ENCODE measurements at regions not wholly inside any gene's neighbourhood (a gene's known extent, or its start where the extent isn't known, plus 50 kb on each side); places are given as distances from the start of the nearest gene placed in this dataset.
"Not testable (repeated sequence)": the region's sequence is repeated elsewhere in the genome, so short reads cannot be mapped to it uniquely, and the experiment has no call there.

DNA sequence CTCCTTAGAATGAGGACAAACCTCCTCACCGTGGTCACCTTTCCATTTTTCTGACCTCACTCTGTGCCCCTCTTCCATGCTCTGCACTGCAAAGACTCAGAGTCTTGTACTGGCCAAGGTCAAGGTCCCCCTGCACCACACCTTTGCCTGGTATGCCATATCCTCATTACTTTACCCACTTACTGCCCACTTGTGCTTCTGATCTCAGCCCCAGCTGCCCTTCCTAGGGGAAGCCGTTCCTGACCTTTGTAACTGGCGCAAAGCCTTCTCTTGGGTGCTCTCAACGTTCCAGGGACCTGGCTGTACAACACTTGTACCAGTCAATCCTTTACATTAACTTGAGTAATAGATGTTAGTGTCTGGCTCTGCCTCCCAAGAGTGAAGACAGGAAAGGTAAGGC is 256.0 kb downstream of the SV2B start:
- DNase-seq: no peak
- intact Hi-C loops (cut with DNase I): no loop called here

DNA sequence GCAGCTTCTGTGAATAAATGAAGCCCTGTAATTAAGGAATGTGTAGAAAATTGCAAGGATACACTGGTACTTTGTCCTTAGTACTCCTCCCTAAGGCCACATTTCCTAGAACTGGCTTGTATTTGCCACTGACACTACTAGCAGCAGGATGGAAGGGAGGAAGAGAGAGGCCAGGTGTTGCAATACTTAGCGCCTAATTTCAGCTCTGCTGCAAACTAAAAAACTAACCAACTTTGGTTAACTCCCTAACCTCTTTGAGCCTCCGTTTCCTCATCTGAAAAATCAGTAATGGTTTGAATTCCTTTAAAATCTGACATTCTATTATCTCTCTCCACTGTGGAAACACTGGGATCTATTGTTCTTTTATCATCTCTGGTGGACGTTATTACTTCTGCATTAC is 257.0 kb downstream of the SV2B start:
- intact Hi-C loops (cut with DNase I): no loop called here
- no peak for DNase-seq

GRCh38 chr15:91357486-91357885 is 257.4 kb downstream of the SV2B start:
- intact Hi-C loops (cut with DNase I): no loop called here

GRCh38 chr15:91358405-91358804 is 258.3 kb downstream of the SV2B start:
- intact Hi-C loops (cut with DNase I): no loop called here
- no peak for DNase-seq

More at GRCh38 chr15:91357486-91357885, 257.4 kb downstream of the SV2B start:
- DNase-seq: no peak

DNA sequence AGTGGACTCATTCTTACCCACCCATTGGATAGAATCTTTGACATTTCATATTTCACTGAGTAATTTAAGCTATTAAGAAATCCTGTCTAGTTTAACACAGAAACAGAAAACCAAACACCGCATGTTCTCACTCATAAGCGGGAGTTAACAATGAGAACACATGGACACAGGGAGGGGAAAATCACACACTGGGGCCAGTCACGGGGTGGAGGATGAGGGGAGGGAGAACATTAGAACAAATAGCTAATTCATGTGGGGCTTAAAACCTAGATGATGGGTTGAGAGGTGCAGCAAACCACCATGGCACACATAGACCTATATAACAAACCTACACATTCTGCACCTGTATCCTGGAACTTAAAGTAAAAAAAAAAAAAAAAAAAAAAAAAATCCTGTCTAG is 261.6 kb downstream of the SV2B start:
- intact Hi-C loops (cut with DNase I): not testable (repeated sequence)
- peak in 33 of 42 donors; percentile 4 to 69 (median 38) for DNase-seq

DNA sequence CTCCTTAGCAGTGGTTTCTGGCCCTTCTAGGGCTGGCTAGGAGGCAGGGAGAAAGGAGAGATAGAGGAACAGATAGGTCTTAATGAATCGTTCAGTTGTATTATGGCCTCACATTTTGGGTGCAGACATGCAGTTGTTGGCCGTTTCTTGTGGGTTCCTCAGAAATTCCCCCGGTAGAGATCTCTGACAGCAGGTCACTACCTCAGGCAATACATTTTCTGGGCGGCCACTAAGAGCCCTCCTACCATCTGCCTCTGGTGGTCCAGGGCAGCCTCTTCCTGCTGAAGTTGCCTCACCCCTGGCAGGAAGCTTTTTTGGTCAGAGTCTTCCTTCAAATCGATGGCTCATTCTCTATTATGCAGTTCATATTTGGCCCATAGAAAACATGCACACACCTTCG is 266.1 kb downstream of the SV2B start:
- no peak for DNase-seq
- intact Hi-C loops (cut with DNase I): no loop called here

- no peak for DNase-seq
- intact Hi-C loops (cut with DNase I): no loop called here
Observed at GRCh38 chr15:91368611-91369010, 268.6 kb downstream of the SV2B start.

DNA sequence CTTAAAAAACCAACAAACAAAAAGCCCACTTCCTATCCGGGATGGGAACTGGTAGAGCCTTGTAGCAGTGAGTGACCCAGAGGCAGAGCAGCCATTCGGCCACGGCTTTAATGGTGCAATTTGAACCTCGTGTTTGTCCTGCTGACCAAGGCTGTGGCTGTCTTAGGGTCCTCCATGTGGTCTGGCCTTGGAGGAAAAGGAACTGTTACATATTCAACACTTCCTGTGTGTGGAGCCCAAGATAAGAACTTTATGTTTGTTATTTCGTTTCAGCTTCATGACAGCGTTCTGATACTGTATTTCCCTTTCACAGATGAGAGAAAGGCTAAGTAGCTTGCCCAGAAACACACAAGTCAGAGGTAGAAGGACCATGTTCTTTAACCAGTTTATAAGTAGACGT is 269.8 kb downstream of the SV2B start:
- intact Hi-C loops (cut with DNase I): no loop called here
- DNase-seq: no peak

- intact Hi-C loops (cut with DNase I); DNase-seq: not testable (repeated sequence)
Observed at GRCh38 chr15:91371345-91371744, 271.3 kb downstream of the SV2B start.

GRCh38 chr15:91374336-91374735 is 274.3 kb downstream of the SV2B start:
- no peak for DNase-seq
- intact Hi-C loops (cut with DNase I): no loop called here

DNA sequence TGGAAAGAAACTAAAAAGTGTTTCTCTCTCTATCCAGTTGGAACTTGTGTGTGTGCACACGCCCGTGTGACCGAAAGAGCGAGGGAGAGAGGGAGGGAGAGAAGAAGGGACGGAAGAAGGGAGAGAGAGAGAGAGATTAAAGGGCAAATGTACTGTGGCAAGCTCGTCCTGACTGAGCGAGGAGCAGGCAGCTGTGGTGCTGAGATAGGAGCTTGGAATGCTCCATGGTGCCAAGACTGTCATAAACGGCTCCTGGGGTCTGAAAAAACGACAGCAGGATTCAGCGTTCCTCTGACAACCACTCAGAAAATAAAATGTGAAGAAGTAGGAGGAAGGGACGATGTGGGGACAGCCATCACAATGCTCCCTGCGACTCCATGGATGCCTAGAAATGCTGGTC is 276.0 kb downstream of the SV2B start:
- DNase-seq: no peak
- intact Hi-C loops (cut with DNase I): no loop called here

DNA sequence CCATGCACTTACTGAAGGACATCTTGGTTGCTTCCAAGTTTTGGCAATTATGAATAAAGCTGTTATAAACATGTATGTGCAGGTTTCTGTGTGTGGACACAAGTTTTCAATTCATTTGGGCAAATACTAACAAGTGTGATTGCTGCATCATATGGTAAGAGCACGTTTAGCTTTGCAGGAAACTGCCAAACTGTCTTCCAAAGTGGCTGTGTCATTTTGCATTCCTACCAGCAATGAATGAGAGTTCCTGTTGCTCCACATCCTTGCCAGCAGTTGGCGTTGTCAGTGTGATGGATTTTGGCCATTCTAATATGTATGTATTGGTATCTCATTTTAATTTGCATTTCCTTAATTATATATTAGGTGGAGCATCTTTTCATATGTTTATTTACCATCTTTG is 280.1 kb downstream of the SV2B start:
- DNase-seq: no peak
- intact Hi-C loops (cut with DNase I): no loop called here

- intact Hi-C loops (cut with DNase I): no loop called here
- DNase-seq: no peak
Observed at GRCh38 chr15:91383532-91383931, 283.5 kb downstream of the SV2B start.

DNA sequence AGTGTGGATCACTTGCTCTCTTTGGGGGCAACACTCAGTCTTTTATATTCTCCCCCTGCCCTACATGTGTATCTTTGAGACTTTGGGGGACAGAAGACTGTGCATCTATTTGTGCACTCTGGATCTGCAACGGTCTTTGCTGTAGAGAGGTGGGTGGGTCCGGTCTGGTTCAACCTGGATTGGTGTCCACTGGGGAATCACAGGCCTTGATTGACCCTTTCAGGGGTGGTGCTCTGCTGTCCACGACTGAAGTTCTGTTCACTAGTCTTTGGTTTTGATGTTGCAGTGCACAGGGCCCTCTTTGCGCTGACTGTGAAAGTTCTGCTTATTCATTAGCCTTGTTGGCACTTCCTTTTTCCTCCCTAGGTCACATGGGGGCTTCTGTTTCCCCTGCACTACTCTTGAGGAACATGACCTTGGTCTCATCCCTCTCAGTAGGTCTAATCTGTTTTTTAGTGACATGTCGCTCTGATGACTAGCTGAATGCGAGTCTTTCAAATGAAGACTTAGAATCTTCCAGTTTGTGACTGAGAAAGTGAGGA is 284.2 kb downstream of the SV2B start:
- DNase-seq: no peak
- intact Hi-C loops (cut with DNase I): no loop called here

- intact Hi-C loops (cut with DNase I): no loop called here
Observed at GRCh38 chr15:91385311-91385710, 285.3 kb downstream of the SV2B start.

DNA sequence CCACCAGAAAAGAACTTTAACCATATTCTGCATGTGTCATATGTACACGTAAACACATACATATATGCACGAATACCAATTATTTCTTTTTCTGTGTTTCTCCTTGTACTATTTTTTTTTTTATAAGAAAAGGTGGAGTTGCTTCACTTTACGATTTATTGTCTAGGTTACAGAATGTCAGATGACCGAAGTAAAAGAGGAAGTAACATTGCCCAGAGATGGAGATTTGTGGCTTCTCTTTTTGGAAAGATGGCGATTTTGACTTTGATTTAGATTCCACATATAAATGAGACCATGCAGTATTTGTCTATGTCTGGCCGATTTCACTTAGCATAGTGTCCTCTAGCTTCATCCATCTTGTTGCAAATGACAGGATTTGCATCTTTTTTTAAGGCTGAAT is 293.1 kb downstream of the SV2B start:
- intact Hi-C loops (cut with DNase I): no loop called here
- DNase-seq: no peak

More at GRCh38 chr15:91385311-91385710, 285.3 kb downstream of the SV2B start:
- peak in 23 of 42 donors; percentile 4 to 72 (median 33) for DNase-seq

GRCh38 chr15:91400481-91400880 is 300.4 kb downstream of the SV2B start:
- DNase-seq: no peak
- intact Hi-C loops (cut with DNase I): no loop called here

DNA sequence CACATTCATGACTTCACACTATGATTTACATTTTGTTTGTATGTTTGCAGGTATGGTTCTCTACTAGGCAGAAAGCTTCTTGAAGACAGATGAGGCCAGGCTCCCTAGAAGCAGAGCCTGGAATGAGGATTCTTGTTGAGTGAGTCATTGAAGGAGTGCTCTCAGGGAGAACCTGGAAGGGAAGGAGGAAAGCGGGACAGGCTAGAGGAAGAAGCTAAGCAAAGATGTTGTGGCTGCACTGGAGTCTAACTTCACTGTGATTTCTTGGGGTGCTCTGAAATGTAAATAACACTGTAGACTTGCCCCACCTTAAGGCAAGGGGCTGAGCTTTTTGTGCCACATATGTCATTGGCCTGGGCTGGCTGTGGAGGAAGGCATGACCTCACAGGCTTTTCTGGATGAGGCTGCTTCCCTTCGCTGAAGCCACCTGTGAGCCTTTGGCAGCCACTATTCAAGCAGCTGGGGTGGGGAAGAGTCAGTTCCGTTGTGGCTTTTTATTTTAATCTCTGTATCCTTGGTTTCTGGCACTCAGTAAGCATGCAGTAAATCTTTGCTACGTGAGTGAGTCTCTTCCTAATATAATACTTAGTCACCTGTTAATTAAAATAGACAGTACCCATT is 307.3 kb downstream of the SV2B start:
- intact Hi-C loops (cut with DNase I): no loop called here
- no peak for DNase-seq

DNA sequence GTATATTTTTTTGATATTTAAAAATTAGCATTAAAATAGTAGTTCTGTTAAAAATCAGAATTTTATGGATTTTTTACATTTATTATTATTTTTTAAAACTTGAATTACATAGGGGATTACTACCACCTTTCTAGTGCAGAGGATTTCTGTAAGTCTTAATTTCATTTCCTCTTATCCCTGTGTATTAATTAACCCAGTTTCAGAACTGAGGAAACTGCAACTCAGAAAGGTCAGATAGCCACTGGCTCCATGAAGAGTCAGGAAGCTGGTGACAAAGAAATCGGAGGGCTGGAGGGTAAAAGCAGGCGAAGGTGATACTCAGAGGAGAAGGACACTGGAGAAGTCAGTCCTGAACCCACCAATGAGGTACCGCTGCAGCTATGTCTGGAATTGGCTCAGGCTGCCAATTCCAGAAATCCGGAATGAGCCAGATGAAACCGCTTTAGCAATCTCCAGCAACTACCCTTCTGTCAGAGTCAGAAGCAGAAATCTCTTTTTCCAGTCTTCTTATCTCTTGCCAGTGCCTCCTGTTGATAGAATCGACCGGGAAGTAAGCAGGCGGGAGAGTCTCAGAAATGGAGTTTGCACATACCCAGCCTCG is 308.5 kb downstream of the SV2B start:
- DNase-seq: no peak
- intact Hi-C loops (cut with DNase I): no loop called here

- intact Hi-C loops (cut with DNase I): no loop called here
- no peak for DNase-seq
Observed at GRCh38 chr15:91409387-91409786, 309.3 kb downstream of the SV2B start.

GRCh38 chr15:91411586-91411985 is 311.5 kb downstream of the SV2B start:
- intact Hi-C loops (cut with DNase I): no loop called here

More at GRCh38 chr15:91411586-91411985, 311.5 kb downstream of the SV2B start:
- DNase-seq: no peak

Data from head of caudate nucleus (tissue), 42 donors.